ENCODE measurements at regions not wholly inside any gene's neighbourhood (a gene's known extent, or its start where the extent isn't known, plus 50 kb on each side); places are given as distances from the start of the nearest gene placed in this dataset.

DNA sequence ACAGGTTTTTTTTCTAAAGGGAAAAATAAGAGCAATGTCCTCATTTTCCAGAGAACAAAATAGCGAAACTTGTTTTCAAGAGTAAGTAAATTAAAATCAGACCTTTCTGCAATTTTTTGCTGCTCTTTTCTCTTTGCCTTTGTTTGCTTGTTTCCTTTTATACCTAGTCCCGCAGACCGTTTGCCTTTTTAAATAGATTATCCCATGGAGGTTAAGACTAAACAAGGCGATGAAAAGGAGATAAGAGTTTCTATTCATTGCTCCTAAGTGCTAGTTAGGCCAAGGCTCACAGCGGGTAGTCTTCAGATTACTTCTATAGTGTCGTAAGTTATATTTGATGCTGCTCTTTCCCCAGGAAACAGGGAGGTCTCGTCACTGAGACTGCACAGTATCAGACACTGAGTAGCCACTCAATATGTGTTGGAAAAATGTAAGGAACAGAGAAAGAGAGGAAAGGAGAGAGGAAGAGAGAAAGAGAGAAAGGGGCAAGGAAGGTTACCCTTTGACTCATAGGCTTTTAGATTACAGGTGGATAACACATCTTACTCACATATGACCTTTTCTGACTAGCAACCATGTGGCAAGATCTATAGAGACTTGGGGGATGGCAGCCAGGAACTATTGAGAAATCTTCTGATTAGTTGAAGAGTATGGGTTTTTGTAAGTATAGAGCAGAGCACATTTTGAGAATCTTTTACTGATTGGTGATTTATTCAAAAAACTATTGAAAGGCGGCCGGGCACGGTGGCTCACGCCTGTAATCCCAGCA lies 107.5 kb upstream of the PARP11 start:
- H3K27ac ChIP-seq (ENCODE audit: low read depth, low read length), result no peak overlapping the region

DNA sequence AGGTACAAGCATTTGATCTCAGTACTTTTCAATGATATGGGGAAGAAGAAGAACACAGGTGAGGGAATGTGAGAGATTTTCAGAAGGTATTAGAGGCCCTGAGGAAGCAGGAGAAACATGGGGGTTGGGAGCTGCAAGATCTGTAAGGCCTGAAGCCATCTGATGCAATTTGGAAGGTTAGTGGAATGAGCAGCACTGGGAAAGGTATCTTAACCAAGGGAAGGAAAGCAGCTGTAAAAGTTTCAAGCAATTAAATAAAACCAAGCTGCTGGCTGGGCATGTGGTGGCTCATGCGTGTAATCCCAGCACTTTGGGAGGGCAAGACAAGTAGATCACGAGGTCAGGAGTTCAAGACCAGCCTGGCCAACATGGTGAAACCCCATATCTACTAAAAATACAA lies 104.4 kb upstream of the PARP11 start:
- no peaks in the 10 kb centered on the region for H3K27me3 ChIP-seq (ENCODE audit: insufficient read depth, low read length)
- no peak overlapping the region for H3K27ac ChIP-seq (ENCODE audit: low read depth, low read length)
- H3K4me1 ChIP-seq (ENCODE audit: insufficient read depth, low read length), result no peaks in the 10 kb centered on the region
- no peaks in the 10 kb centered on the region for H3K36me3 ChIP-seq (ENCODE audit: insufficient read depth, low read length)
- 96% methylated on average over 2 of the region's 2 CpGs for WGBS
- no peak overlapping the region for H3K4me3 ChIP-seq (ENCODE audit: low read length)
- H3K9me3 ChIP-seq (ENCODE audit: insufficient read depth, low read depth, low read length), result no peaks in the 10 kb centered on the region
- no peak overlapping the region for H3K9ac ChIP-seq (ENCODE audit: low read depth, low read length)

More for the DNA sequence above, 107.5 kb upstream of the PARP11 start:
- H3K9ac ChIP-seq (ENCODE audit: low read depth, low read length), result no peak overlapping the region
- H3K4me1 ChIP-seq (ENCODE audit: insufficient read depth, low read length), result no peaks in the 10 kb centered on the region
- no peaks in the 10 kb centered on the region for H3K36me3 ChIP-seq (ENCODE audit: insufficient read depth, low read length)
- H3K4me3 ChIP-seq (ENCODE audit: low read length), result no peak overlapping the region
- H3K27me3 ChIP-seq (ENCODE audit: insufficient read depth, low read length), result no peaks in the 10 kb centered on the region
- WGBS, result 81% methylated on average over 11 of the region's 11 CpGs
- peaks cover 8% of the 10 kb centered on the region for H3K9me3 ChIP-seq (ENCODE audit: insufficient read depth, low read depth, low read length)

DNA sequence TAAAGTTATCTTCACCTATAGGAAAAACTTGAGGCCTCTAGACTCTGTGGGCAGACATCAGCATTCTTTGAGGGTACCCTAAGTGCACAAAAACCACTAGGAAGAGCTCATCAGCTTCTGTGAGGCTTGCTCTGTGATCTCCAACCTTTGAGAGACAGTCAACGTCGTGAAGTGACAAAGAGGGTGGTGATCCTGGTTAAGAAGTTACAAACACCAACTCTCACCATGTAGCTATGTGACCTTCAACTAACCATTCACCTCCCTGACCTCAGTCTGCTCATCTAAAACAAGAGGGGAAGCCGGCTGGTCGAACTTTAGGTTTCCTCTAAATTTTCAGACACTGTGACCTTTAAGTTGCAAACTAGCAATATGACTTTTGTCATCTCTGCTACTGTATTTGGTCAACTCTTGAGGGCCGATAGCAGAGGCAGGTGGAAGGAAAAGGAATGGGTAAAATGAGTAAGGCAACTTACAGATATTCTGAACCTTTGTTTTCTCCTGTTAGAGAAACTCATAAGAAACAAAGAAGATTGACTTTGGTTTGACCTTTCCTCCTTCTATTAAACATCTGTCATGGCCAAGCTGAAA lies 103.2 kb upstream of the PARP11 start:
- no peak overlapping the region for H3K27ac ChIP-seq (ENCODE audit: low read depth, low read length)
- no peak overlapping the region for H3K4me3 ChIP-seq (ENCODE audit: low read length)
- H3K27me3 ChIP-seq (ENCODE audit: insufficient read depth, low read length), result no peaks in the 10 kb centered on the region
- H3K36me3 ChIP-seq (ENCODE audit: insufficient read depth, low read length), result no peaks in the 10 kb centered on the region
- H3K9me3 ChIP-seq (ENCODE audit: insufficient read depth, low read depth, low read length), result no peaks in the 10 kb centered on the region
- H3K4me1 ChIP-seq (ENCODE audit: insufficient read depth, low read length), result no peaks in the 10 kb centered on the region
- 87% methylated on average over 5 of the region's 5 CpGs for WGBS
- H3K9ac ChIP-seq (ENCODE audit: low read depth, low read length), result no peak overlapping the region

- no peaks in the 10 kb centered on the region for H3K27me3 ChIP-seq (ENCODE audit: insufficient read depth, low read length)
- H3K36me3 ChIP-seq (ENCODE audit: insufficient read depth, low read length), result no peaks in the 10 kb centered on the region
- H3K9me3 ChIP-seq (ENCODE audit: insufficient read depth, low read depth, low read length), result no peaks in the 10 kb centered on the region
- no peak overlapping the region for H3K27ac ChIP-seq (ENCODE audit: low read depth, low read length)
- 97% methylated on average over 3 of the region's 3 CpGs for WGBS
- H3K9ac ChIP-seq (ENCODE audit: low read depth, low read length), result no peak overlapping the region
- no peaks in the 10 kb centered on the region for H3K4me1 ChIP-seq (ENCODE audit: insufficient read depth, low read length)
- H3K4me3 ChIP-seq (ENCODE audit: low read length), result no peak overlapping the region
Observed at GRCh38 chr12:3975652-3976051, 102.5 kb upstream of the PARP11 start.

- Histone ChIP-seq H3K4me1 (ENCODE audit: insufficient read depth, low read length) (no peaks in the 10 kb centered on the region), H3K36me3 (ENCODE audit: insufficient read depth, low read length) (no peaks in the 10 kb centered on the region), H3K9ac (ENCODE audit: low read depth, low read length) (no peak overlapping the region), H3K4me3 (ENCODE audit: low read length) (no peak overlapping the region), H3K9me3 (ENCODE audit: insufficient read depth, low read depth, low read length) (no peaks in the 10 kb centered on the region), H3K27me3 (ENCODE audit: insufficient read depth, low read length) (no peaks in the 10 kb centered on the region), H3K27ac (ENCODE audit: low read depth, low read length) (no peak overlapping the region)
- WGBS, result 95% methylated on average over 7 of the region's 8 CpGs
Observed at GRCh38 chr12:3974883-3975282, 101.7 kb upstream of the PARP11 start.

- Histone ChIP-seq H3K4me3 (ENCODE audit: low read length) (no peak overlapping the region), H3K27ac (ENCODE audit: low read depth, low read length) (no peak overlapping the region), H3K4me1 (ENCODE audit: insufficient read depth, low read length) (no peaks in the 10 kb centered on the region), H3K36me3 (ENCODE audit: insufficient read depth, low read length) (no peaks in the 10 kb centered on the region), H3K9ac (ENCODE audit: low read depth, low read length) (no peak overlapping the region), H3K27me3 (ENCODE audit: insufficient read depth, low read length) (no peaks in the 10 kb centered on the region), H3K9me3 (ENCODE audit: insufficient read depth, low read depth, low read length) (no peaks in the 10 kb centered on the region)
- WGBS, result 91% methylated on average over 4 of the region's 4 CpGs
Observed at GRCh38 chr12:3973973-3974644, 100.9 kb upstream of the PARP11 start.

DNA sequence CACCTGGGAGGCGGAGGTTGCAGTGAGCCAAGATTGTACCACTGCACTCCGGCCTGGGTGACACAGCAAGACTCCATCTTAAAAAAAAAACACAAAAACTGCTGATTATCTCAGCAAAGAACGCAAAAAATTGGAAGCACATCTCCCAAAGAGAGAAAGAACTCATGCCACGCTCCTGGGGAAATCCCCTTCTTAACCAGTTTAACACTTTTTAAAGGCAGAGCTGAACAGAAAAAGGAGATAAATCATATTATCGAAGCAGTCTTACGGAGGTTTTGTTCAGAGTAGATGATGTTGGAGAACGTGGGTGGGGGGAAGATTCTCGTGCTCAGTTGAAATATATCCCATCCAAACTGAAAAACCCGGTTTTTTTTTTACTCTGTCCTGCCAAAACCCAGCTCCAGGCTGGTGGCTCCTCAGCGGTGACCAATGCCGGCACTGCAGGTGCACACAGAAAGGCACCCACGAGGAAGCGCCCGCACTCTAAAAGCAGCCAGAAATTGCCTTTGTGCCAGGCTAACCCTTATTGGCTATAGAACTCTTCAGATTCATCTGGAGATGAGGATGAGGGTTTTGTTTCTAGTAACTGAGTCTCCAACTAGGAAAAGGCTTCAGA lies 100.2 kb upstream of the PARP11 start:
- Histone ChIP-seq H3K27me3 (ENCODE audit: insufficient read depth, low read length) (no peaks in the 10 kb centered on the region), H3K9me3 (ENCODE audit: insufficient read depth, low read depth, low read length) (no peaks in the 10 kb centered on the region), H3K9ac (ENCODE audit: low read depth, low read length) (no peak overlapping the region), H3K27ac (ENCODE audit: low read depth, low read length) (no peak overlapping the region), H3K4me1 (ENCODE audit: insufficient read depth, low read length) (no peaks in the 10 kb centered on the region), H3K4me3 (ENCODE audit: low read length) (no peak overlapping the region), H3K36me3 (ENCODE audit: insufficient read depth, low read length) (no peaks in the 10 kb centered on the region)
- 94% methylated on average over 14 of the region's 14 CpGs for WGBS

GRCh38 chr12:3972576-3972975 lies 99.4 kb upstream of the PARP11 start:
- Histone ChIP-seq H3K27me3 (ENCODE audit: insufficient read depth, low read length) (no peaks in the 10 kb centered on the region), H3K4me1 (ENCODE audit: insufficient read depth, low read length) (no peaks in the 10 kb centered on the region; the same call in 1 of the 2 replicates), H3K27ac (ENCODE audit: low read depth, low read length) (no peak overlapping the region), H3K9me3 (ENCODE audit: insufficient read depth, low read depth, low read length) (no peaks in the 10 kb centered on the region), H3K9ac (ENCODE audit: low read depth, low read length) (no peak overlapping the region), H3K4me3 (ENCODE audit: low read length) (no peak overlapping the region), H3K36me3 (ENCODE audit: insufficient read depth, low read length) (no peaks in the 10 kb centered on the region)
- 70% methylated on average over 4 of the region's 4 CpGs for WGBS

- Histone ChIP-seq H3K4me1 (ENCODE audit: insufficient read depth, low read length) (no peaks in the 10 kb centered on the region; the same call in 1 of the 2 replicates), H3K4me3 (ENCODE audit: low read length) (no peak overlapping the region), H3K27me3 (ENCODE audit: insufficient read depth, low read length) (no peaks in the 10 kb centered on the region), H3K9ac (ENCODE audit: low read depth, low read length) (no peak overlapping the region), H3K27ac (ENCODE audit: low read depth, low read length) (no peak overlapping the region), H3K9me3 (ENCODE audit: insufficient read depth, low read depth, low read length) (no peaks in the 10 kb centered on the region), H3K36me3 (ENCODE audit: insufficient read depth, low read length) (no peaks in the 10 kb centered on the region)
- 98% methylated on average over 4 of the region's 4 CpGs for WGBS
Observed at GRCh38 chr12:3968523-3968922, 95.3 kb upstream of the PARP11 start.

DNA sequence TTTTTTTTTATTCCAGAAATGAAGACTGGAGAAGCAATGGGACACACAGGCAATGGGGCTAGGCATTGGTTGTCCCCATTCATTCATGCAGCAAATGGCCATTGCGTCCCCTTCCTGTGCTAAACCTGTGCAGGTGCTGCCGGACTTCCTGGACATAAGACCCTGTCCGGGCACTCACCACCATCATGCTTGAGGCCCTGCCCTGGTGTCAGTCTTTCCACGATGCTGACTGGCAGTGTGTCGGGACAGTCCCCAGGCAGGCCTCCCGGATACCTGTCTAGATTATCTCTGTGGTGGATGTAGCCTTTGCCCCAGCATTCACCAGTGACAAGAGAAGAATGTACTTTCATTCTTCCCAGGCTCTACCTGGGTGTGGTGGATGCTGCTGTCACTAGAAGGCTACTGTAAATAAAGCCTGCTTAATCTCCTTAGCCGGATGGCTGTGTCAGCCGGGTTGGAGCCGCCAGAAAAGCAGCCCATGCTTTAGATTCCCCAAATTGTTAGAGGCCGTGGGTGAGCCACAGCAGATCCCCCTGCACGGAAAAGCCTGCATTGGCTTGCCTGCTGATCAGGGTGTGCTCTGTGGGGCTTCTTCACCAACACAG lies 94.5 kb upstream of the PARP11 start:
- 77% methylated on average over 11 of the region's 11 CpGs for WGBS
- Histone ChIP-seq H3K4me1 (ENCODE audit: insufficient read depth, low read length) (no peaks in the 10 kb centered on the region; the same call in 1 of the 2 replicates), H3K9ac (ENCODE audit: low read depth, low read length) (no peak overlapping the region), H3K9me3 (ENCODE audit: insufficient read depth, low read depth, low read length) (no peaks in the 10 kb centered on the region), H3K4me3 (ENCODE audit: low read length) (no peak overlapping the region), H3K27ac (ENCODE audit: low read depth, low read length) (no peak overlapping the region), H3K27me3 (ENCODE audit: insufficient read depth, low read length) (no peaks in the 10 kb centered on the region), H3K36me3 (ENCODE audit: insufficient read depth, low read length) (no peaks in the 10 kb centered on the region)

- Histone ChIP-seq H3K9me3 (ENCODE audit: insufficient read depth, low read depth, low read length) (no peaks in the 10 kb centered on the region), H3K36me3 (ENCODE audit: insufficient read depth, low read length) (no peaks in the 10 kb centered on the region), H3K27ac (ENCODE audit: low read depth, low read length) (no peak overlapping the region), H3K9ac (ENCODE audit: low read depth, low read length) (no peak overlapping the region), H3K27me3 (ENCODE audit: insufficient read depth, low read length) (no peaks in the 10 kb centered on the region), H3K4me3 (ENCODE audit: low read length) (no peak overlapping the region), H3K4me1 (ENCODE audit: insufficient read depth, low read length) (no peaks in the 10 kb centered on the region; the same call in 1 of the 2 replicates)
- 86% methylated on average over 3 of the region's 3 CpGs for WGBS
Observed at GRCh38 chr12:3966376-3966775, 93.2 kb upstream of the PARP11 start.
